DMS53 treated with DMSO at 0.1 percent for 48 hours (cell line): ENCODE measurements at regions not wholly inside any gene's neighbourhood (a gene's known extent, or its start where the extent isn't known, plus 50 kb on each side); places are given as distances from the start of the nearest gene placed in this dataset.

Experiments used
- DNase-seq: peaks from one replicate; lab custom pipeline; 2025; ENCODE audit not compliant: unreplicated experiment; lab: John Stamatoyannopoulos, UW

DNA sequence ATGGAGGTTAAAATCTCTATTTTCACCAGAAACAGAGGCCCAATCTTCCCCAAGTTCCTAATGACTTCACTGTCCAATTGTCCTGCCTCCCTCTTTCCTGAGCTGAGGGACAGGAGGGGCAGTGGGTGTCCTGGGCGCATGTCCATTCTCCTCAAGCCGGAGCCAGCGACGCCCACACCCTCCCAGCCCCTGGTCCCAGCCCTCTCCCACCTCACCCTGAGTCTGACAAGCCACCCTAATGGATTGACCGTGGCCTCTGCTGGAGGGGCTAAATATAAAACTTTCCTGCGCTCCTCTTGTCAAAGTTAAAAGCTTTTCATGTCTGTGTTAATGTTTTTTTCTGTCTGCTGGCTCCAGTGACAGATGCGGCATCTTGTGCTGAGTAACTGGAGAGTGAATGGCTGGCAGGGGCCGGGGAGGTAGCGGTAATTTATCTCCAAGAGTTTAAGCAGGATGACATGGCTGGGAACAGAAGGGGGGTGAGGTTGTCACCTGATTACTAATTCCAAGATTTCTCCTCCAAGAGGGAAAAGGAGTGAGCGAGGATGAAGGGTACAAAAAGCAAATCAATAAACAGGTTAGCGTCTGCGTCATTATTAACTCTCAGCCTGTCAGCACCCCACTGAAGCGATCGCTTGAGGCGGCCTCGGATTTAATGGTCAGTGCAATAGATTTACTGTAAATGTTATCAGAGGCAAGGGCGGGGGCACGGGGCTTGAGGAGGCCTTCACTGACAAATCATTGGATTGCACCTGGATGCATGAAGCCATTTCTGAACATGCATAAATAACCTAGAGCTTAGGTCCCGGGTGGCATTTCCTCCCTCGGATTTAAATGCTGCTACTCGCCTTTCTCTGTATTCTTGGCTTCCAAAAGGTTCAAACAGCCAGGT lies 118.1 kb upstream of the MAFB start:
- no peak for DNase-seq

DNA sequence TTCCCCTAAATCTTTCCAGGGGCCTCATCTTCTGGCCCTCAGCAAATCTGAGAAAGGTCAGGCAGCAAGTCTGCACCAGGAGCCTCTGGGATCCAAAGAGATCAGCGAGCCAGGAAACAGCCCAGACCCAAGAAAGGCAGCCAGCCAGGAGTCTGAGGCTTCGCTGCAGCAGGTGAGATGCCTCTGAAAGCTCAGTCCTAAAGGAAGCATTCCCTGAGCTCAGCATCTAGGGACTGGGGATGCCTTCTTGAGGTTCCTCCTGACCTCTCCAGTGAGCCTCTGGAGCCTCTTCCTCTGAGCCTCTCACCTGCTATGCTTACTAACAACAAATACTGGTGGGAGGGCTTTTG lies 118.8 kb upstream of the MAFB start:
- no peak for DNase-seq

DNA sequence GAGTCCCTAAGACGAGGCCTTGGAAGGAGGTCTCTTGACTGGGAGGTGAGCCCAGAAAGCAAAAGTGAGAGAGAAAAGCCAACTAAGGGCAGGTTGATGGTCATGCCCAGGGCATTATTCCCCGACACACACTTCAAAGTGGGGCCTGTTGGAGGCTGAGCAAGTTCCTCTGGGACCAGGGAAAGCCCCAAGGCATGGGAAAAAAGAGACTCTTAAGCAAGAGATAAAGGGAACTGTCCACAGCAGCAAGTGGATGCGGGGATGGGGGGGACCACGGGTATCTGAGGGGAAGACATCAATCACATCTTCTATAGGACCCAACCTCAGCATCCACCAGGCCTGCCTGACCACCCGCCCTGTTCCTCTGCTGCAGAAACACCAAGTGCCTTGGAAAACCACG lies 119.9 kb upstream of the MAFB start:
- DNase-seq: no peak

DNA sequence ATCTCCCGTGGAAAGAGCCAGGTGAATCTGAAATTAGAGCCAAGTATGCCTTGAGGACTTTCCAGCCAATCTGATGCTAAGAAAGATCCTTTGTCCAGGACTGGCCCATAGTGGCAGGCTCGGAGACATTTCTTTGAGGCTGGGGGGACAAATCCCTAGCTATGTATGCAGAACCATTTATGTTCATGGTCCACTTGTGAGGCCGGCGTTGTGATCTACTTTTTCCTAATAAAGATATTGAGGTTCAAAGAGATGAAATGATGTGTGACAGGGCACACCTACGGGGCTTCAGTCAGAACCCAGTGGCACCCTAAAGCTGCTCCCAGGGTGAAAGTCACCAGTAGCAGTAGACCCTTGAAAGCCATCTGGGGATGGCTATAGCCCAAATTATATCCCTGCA lies 120.3 kb upstream of the MAFB start:
- no peak for DNase-seq

DNA sequence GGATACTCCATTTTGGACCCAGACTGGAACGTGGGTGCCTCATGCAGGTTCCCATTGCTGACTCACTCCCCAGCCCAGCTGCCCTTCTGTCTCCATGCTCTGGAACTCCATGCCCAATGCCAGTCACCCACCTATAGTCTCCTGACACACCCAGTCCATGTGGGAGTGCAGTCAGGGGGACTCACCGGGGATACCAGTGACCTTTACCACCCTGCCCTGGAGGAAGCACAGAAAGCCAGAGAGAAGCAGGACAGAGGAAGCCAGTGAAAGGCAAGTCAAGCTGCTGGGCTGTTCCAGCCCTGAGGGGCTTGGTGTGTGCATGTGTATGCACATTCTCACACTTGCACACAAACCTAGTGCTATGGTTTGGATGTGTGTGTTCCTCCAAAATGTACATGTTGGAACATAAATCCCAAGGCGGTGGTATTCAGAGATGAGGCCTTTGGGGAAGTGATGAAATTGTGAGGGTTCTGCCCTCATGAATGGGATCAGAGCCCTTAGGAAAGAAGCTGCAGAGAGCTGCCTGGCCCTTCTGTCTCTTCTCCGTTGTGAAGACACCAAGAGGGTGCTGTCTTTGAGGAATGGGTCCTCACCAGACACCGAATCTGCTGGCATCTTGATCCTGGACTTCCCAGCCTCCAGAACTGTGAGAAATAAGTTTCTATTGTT lies 121.4 kb upstream of the MAFB start:
- DNase-seq: no peak

DNA sequence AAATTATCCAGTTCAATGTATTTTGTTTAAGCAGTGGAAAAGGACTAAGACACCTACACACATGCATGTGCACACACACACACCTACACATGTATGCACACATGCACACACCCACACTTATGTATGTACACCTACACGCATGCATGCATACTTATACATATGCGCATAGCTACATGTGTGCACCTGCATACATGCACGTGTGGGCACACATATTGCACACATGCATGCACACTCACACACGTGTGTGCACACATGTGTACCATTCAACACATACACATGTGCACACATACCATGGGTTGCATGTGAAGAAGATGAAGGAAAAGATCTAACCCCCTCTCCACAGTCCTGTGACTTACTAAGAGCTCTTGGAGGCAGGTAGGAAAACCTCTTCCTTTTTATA lies 122.0 kb upstream of the MAFB start:
- DNase-seq: no peak

DNA sequence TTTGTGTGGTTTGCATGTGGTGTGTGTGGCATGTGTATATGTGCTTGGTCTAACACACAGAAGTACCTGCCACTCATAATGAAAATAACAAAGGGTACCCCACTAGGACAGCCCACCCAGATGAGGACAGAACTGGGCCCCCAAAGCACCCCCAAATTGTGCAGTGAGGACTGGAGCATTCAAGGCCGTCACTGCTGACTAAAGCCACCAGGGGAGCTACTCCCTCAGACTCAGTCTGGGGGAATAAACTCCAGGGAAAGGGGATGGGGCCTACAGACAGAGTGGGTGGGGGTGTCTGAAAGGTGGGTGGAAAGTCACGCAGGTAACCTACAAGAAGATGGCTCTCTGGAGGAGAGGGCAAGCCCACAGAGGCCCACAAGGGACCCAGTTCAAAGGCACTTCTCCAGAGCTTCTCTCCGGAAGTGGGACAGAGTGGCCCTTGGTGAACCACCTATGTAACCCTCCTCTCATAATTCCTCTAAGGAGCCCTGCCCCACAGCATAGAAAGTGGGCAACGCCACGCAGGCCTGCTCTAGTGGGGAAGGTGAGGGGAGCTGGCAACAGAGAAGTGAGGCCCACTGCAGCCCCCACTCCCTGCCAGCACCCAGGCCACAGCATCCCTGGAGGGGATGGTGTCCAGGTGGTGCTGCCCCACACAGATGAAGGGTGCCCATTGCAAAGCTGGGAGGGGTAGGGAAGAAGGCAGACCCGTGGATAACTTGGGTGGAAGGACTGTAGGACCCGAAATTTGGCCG lies 122.8 kb upstream of the MAFB start:
- no peak for DNase-seq

DNA sequence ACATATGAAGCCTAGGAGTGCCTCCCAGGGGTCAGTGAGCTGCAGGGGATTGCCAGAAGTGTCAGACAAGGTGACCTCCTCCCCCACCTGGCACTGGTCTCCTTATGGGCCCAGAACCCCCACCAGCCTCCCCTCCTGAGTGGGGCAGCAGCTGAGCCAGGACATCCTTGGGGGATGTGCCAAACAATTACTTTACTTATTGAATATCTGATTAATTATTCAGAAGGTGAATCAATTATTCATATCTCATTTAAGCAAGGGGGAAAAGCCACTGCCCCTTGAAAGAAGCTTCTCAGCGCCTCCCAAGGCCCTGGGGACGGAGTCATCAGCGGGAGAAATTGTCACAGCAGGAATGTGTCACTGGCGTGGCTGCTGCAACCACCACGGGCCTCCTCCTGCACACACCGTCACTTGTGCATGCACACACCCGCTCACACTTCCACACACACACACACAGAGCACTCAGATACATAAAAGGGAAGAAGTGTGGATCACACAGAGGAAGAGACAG lies 123.4 kb upstream of the MAFB start:
- DNase-seq: no peak

DNA sequence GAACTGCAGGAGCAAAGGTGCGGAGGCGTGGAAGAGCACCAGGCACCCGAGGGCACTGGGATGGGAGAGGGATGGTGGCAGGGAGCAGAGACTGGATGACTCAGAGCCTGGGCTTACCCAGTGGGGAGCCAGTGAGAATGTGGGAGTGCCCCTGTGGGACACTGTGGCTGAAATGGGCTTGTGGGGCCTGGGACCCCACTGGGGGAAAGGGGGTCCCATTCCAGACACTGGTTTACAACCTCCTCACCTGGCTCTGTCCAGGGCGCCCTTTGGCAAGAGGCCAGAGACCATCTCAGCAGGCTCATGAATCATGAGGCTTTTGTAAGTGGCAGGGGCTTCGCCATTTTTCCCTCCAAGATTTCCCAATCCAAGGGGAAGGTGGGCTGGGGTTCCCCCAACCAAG lies 124.0 kb upstream of the MAFB start:
- DNase-seq: no peak

DNA sequence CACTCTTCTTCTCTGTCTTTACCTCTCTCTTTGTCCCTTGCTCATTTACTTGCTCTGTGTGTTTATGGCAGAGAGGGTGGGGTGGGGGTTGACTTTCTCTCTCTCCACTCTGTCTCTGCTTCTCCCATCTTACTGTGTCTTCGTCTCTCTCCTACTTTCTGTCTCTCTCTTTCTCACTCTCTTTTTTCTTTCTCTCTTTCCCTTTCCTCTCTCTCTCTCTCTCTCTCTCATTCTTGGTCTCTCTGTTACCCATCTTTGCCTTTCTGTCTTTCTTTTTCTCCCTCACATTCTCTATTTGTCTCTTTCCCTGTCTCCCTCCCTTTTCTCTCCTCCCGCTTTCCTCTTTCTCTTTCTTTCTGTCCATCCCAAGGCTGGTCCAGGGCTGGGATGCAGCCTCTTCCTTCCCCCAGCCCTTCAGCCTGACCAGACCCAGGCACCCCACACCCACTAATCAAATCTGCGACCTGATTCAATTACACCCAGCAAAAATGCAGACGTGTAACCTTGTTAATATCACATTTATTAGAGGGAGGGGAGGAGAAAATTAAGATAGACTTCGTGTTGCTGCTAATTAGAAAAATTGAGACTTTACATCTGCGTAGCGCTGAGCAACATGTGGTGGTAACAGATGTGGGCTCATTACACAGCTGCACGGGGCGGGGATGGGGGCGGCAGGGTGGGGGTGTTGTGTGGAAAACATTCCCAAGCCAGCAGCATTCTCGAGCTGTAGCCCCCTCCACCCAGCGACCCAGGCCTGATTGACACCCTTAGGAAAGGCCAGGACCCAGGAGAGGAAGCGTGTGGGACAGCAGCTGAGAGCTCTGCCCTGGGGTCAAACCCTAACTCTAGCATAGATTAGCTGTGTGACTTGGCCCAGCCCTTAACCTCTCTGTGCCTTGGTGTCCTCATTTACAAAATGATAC lies 124.9 kb upstream of the MAFB start:
- DNase-seq: no peak

DNA sequence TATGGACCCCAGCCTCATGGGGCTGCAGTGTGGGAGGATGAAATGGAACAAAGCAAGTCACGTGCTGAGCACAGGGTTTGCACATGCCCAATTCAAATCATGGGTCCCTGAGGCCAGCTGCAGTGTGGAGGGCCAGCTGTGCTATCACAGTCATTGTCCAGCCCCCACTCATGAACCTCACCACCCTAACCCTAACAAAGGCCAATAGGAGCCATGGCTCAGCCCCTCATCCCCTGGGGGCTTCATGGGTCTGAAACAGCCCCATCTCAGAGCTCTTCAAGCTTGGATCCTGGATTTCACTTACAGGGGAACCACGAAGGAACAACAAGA lies 125.6 kb upstream of the MAFB start:
- no peak for DNase-seq

DNA sequence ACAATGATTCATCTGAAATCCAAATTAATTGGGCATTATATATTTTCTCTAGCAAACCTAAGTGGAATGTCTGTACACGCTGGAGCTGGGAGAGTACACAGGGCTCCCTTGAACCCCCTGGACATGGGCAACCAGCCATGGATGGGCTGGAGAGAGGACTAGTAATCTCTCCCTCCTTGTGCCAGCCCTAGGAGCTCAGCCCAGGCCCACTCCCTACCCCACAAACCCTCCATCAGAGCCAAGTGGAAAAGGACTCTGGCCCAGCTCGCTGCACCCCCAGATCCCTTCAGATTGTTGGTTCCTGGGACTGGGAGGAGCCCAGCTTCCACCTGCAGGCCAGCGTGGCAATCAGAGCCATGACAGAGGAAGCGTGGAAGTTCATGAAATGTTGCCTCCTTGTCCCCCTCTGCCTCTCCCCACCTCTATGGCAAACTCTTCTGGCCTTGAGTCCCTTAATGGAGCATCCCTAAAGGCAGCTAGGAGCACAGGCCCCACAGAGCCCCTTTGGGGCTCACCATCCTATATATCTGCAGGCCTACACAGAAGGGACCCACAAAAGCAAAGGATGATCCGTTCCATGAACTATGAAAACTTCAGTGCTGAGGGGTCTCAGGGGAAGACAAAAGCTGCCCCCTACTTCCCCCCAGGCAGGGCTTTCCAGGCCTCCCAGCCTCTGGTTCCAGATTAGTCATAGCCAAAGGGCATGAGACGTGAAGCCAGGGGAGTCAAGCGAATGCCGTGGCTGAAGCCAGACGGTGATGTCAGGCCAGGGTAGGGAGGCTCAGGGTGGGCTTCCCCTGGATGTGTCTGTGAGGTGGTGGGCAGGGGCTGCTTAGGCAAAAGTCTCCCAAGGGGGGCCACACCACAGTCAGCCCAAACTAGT lies 126.4 kb upstream of the MAFB start:
- no peak for DNase-seq

DNA sequence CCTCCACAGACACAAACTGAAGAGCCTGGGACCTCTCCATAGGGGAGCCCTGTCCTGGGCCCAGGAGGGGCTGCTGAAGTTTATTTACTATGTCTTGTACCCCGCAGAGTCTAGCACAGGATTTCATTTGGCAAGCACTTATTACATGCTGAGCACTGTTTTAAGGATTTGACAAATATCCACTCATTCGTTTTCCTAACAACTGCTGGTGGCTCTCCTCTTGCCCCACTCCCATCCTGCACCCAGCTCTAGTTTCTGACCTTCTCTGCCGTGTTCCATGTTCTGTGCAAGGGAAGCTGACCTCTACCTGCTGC lies 127.0 kb upstream of the MAFB start:
- DNase-seq: no peak

DNA sequence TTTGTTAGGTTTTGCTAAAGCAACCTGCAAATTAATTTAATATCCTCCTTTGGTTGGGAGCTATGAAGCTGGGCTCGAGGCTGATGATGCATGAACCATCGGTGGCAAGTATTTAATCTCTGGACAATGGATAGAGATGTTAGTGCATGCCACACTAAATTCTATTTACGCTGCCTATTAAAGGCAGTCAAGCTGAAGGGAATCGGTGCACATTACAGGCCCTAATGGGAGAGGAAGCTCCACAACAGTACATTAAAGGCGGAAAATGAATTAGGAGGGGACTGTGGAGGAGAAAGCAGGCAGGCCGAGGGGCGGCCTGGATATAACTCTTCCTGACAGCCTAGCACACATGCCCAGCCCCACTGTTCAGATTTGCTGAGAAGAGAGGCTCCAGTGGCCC lies 132.4 kb upstream of the MAFB start:
- DNase-seq: no peak

DNA sequence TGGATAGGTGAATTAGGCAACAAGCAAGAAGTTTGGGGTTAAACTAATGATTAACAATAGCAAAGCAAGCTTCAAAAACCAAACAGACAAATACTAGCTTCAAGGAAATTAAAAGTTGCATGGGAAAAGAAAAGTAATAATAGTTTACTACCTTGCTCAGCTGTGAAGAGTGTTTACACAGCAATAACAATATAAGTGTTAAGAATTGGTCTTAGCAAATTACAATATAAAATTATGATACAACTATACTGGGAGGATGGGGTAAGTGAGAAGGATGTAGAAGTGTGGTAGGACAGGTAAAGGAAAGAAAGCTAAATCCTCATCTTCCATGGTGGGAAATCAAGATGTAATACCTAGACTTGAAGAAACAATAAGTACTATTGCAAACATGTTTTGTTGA lies 137.7 kb upstream of the MAFB start:
- DNase-seq: no peak

DNA sequence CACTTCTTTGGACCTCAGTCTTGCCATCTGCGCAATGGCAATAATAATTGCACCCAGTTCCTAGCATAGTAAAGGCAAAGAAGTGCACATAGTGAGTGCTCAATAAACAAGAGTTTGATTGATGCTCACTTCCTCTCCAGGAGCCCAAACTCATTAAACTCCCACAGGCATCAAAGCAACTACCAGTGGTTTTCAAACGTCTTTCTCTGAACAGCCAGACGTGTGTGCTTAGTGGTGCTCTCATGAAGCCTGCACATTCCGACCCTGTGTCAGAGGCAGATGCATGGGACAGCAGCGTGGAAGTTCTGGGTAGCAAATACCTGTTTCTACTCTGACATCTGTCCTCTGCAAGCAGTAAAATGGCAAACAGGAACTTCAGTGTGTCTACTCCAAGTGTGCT lies 146.3 kb upstream of the MAFB start:
- no peak for DNase-seq

DNA sequence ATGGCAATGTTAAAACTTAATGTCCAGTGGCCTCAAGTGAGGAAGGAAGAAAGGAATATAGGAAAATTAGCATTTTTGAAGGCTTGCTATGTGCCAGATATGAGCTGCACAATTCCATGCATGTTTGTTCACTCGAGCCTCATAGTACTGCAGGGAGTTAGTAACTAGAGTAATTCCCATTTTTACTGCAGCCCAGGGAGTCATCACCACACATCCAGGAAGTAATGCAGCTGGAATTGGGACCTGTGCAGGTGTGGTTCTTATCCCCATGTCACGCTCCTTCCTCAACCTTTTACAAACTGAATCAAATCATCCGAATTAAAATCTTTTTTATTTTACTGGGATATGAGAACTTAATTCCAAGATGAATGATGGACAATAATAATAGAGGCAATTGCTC lies 149.5 kb upstream of the MAFB start:
- no peak for DNase-seq

DNA sequence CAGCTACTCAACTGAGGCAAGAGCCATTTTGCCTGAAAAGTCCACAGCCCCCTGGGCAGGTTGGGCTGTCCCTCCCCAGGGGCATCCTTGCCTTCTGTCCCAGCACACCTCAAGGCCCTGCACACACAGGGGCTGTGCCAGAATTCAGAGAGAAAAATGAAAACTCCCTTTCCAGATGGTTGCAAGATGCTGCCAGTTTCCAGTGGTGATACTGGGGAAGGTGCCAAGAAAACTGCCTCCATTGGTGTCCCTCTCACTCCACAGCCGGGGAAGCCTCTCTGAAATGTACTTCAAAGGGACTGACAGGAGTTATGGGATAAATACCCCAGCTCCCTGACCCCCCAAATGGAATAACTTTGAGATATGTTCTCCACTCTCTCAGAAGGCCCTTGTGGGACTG lies 154.2 kb upstream of the MAFB start:
- DNase-seq: no peak

DNA sequence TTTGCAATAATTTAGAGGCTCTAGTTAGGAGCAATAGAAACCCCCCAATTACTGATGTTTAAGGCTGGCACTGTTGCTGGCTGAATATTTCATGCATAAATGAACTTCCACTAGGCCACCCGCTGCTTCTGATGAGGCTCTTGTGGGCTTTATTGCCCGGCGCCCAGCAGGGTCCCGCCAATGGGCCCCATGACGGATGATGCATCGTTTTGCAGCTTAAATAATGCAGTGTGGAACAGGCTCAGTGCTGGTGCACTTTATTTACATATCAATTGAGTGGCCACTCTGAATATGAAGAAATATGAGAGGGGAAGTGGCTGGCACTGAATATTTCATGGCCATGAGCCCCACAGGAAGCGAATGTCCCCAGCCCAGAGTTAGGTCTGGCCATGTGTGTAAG lies 155.3 kb upstream of the MAFB start:
- DNase-seq: no peak

DNA sequence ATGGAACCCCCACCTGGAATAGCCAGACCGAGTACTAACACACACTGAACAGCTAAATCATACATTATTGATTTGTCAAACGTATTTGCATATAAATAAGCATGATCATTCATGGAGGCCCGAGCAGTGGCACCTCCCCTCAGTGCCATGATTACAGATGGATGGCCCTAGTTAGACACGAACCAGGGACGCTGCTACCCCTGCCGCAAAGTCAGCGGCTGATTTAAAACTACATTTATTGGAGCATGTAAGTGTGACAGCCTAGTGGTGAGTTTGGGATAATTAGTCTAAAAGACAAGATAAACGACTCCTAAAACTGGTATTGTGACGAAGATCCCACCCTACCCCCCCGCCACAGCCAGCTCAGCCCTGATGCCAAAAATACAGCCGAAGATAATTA lies 159.1 kb upstream of the MAFB start:
- DNase-seq: no peak
